Erythroblast (primary cell): ENCODE measurements at regions not wholly inside any gene's neighbourhood (a gene's known extent, or its start where the extent isn't known, plus 50 kb on each side); places are given as distances from the start of the nearest gene placed in this dataset.

Experiments used
- GATA1 ChIP-seq: IDR thresholded peaks from 2 replicates; pipeline ENCODE4 v1.6.1; 2011; ENCODE audit warnings: low read depth, mild to moderate bottlenecking, control low read depth, low read length, moderate library complexity
- POLR2A ChIP-seq: IDR thresholded peaks from 2 replicates; pipeline ENCODE4 v1.6.1; 2011; ENCODE audit warnings: mild to moderate bottlenecking, low read length

DNA sequence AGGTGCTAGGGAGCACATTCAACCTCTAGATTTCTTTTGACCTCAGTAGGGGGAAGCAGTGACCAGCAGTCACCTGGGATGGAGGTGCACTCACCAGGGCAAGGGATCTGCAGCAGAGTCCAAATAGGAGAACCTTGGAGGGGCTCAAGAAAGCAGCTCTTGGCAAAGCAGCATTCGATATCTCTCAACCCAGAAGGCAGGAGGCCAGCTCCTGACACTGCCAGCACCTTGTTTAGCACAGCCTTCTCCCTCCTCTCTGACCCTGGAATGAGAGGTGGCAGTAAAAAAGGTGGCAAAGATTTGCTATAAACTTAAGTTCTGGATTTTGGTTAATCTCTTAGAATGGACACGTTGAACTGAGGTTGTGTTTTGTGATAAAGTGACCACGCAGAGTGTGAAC lies 107.9 kb downstream of the AQP9 start:
- TF ChIP-seq POLR2A (no peak), GATA1 (no peak)
